ENCODE measurements at regions not wholly inside any gene's neighbourhood (a gene's known extent, or its start where the extent isn't known, plus 50 kb on each side); places are given as distances from the start of the nearest gene placed in this dataset.

- TF ChIP-seq SUZ12 (IDR thresholded peaks at IDR 0.05) (no peak), ELF4 (IDR thresholded peaks at IDR 0.05) (no peak), NFRKB (IDR thresholded peaks at IDR 0.05) (no peak), HDGF (IDR thresholded peaks at IDR 0.05; ENCODE audit: borderline replicate concordance) (no peak)
Measured at GRCh38 chr3:96086018-96086417, 728.4 kb upstream of the EPHA6 start.
